Right renal cortex interstitium (tissue), 3 donors: ENCODE measurements at regions not wholly inside any gene's neighbourhood (a gene's known extent, or its start where the extent isn't known, plus 50 kb on each side); places are given as distances from the start of the nearest gene placed in this dataset.
"Not testable (repeated sequence)": the region's sequence is repeated elsewhere in the genome, so short reads cannot be mapped to it uniquely, and the experiment has no call there.

Experiments
- DNase-seq, 3 donors: peaks; one replicate each; pipeline ENCODE4 v3.0.0-alpha.2; 2013; ENCODE audit warnings: low read depth in 3 of 3, low spot score in 2 of 3

DNA sequence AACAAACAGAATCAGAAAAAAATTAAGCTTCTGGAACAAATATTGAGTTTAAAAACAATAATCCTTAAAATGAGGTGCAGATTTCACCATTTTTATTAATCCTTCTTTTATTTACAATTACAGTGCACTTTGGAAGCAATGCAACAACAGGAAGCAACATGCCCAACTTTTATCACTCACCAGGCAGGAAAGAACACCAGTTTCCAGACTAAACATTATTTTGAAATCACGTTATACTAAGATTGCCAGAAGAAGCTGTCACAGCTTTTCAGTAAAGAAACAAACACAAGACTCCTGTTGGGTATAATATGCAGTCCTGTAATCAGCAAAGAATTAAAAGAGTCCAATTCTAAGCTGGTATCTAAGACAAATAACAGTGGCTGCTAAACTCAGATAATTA lies 137.9 kb upstream of the ZC3H15 start:
- no peak for DNase-seq

DNA sequence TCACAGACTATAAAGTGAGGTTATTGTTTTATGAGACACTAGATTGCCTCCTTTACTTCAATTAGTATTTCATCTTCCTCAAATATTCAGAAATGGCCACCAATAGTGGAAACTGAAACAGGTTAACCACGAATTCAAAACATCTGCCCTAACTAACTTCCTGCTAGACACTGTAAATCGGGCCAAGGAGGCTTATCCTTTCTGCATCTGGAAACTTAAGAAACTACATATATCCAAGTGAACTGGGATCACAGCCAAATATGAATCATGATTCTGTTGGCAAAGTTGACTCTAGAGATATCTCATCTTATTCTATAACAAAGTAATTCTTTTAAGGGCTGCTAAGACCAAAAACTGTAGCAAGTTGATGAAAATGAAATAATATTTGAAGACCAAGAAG lies 136.6 kb upstream of the ZC3H15 start:
- no peak for DNase-seq

DNA sequence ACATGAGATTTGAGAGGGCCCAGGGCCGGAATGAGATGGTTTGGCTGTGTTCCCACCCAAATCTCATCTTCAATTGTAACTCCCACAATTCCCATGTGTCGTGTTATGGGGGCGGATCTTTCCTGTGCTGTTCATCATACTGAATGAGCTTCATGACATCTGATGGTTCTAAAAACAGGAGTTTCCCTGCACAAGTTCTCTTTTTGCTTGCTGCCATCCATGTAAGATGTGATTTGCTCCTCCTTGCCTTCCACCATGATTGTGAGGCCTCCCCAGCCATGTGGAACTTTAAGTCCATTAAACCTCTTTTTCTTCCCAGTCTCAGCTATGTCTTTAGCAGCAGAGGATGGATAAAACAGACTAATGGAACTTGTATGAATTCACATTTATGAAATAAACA lies 131.9 kb upstream of the ZC3H15 start:
- DNase-seq, result not testable (repeated sequence)

DNA sequence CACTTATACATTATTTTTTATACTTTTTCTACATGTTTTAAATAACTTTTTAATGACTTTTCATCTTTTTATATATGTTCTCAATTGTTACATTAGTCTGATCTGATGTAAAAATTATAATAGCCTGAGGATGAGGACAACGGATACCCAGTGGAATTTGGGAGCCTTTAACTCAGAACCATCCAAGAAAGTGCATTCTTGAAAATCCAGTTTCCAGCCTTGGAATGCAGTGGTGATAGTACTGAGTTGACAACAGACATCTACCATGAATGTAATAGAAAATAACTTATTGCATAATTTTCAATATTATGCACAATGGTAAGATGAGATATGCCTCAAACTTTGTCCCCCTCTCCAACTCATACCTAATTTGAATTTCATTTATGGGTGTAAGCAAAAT lies 120.7 kb upstream of the ZC3H15 start:
- DNase-seq, result no peak

DNA sequence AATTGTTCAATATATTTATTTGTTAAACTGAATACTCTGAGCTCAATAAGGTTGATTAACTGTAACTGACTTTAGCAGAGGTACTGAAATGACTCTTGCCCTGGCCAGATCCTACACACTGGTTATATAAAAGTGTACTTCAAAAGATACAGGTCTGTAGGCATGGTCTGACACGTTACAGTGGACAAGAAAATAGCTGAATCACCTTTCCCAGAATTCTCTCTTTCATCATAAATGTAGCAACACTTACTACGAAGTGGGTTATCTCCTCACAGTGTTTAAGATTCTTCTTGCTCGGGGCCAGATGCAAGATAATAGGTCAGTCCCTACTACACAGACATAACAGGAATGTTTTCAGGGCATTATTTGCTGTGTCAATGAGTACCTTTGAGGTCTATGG lies 107.0 kb upstream of the ZC3H15 start:
- no peak for DNase-seq

DNA sequence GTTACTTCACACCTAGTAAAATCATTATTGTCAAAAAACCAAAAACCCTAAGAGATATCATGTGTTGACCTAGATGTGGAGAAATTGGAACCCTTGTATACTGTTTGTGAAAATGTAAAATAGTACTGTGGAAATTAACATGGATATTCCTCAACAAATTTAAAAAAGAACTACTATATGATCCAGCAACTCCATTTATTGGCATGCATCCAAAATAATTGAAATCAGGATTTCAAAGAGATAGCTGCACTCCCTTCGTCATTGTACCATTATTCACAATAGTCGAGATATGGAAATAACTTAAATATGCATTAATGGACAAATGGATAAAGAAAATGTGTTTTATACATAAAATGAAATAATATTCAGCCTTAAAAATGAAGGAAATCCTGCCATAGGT lies 105.3 kb upstream of the ZC3H15 start:
- no peak for DNase-seq

DNA sequence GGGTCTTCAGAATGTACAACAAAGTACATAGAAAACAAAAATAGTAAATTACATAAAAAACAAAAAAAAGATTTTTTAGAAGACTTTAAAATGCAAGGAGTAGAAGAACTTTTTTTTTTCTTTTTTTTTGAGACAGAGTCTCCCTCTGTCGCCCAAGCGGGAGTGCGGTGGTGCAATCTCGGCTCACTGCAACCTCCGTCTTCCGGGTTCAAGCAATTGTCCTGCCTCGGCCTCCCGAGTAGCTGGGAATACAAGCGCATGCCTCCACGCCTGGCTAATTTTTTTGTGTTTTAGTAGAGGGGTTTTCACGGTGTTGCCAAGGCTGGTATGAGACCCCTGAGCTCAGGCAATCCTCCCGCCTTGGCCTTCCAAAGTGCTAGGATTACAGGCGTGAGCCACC lies 104.5 kb upstream of the ZC3H15 start:
- DNase-seq, result no peak

DNA sequence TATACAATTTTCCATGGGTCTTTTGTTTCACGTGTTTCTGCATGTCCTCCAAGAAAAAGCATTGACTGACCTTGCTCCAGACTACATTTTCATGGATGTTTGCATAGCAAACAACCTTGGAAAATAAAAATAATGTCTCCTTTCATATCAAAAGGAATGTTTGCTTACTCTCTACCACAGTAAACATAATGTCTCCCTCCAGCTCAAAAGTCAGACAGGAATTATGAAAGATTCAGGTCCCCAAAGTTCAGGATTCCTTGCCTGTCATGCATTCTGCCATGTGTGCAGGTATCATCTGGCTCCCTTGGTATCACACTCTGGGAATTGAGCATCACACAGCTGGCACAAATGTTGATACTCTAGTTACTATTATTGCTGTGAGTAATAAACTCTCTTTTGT lies 103.1 kb upstream of the ZC3H15 start:
- DNase-seq, result no peak

DNA sequence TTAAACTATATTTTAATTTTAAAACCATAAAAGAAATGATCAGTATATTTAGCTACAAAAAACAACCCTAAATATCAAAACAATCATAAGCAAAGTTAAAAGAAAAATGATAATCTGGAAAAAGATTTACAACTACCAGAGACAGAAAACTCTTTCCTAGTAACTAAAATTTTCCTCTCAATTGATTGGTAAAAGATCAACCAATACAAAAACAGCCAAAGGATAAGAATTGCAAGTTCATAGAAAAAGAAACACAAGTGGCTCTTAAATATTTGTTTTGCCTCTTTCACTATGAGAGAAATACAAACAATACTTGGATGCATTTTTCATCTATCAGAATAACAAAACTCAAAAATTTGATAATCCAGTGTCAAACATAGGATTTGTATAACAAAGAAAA lies 101.8 kb upstream of the ZC3H15 start:
- DNase-seq, result no peak

DNA sequence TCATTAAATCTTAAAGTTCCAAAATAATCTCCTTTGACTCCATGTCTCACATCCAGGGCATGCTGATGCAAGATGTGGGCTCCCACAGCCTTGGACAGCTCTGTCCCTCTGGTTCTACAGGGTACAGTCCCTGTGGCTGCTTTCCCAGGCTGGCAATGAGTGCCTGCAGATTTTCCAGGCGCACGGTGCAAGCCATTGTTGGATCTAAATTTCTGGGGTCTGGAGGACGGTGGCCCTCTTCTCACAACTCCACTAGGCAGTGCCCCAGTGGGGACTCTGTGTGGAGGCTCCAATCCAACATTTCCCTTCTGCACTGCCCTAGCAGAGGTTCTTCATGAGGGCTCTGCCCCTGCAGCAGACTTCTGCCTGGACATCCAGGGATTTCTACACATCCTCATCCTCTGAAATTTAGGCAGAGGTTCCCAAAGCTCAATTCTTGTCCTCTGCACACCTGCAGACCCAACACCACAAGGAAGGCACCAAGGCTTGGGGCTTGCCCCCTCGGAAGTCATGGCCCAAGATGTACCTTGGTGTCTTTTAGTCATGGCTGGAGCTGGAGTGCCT lies 100.3 kb upstream of the ZC3H15 start:
- DNase-seq, result not testable (repeated sequence)

DNA sequence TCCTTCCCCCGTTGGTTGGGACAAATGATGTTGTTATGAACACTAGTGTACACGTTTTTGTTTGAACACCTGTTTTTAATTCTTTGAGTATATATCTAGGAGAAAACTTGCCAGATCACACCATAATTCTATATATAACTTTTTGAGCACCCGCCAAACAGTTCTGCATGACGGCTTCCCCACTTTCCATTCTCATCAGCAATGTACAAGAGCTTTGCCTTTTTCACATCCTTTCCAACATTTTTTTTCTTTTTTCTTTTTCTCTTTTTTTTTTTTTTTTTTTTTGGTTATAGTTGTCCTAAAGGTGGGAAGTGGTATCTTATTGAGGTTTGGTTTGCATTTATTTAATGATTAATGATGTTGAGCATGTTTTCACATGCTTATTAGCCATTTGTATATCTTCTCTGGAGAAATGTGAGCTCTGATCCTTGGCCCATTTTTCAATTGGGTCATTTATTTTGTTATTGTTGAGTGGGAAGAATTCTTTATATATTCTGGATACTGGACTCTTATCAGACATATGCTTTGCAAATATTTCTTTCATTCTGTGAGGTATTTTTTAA lies 86.9 kb upstream of the ZC3H15 start:
- DNase-seq, result no peak

DNA sequence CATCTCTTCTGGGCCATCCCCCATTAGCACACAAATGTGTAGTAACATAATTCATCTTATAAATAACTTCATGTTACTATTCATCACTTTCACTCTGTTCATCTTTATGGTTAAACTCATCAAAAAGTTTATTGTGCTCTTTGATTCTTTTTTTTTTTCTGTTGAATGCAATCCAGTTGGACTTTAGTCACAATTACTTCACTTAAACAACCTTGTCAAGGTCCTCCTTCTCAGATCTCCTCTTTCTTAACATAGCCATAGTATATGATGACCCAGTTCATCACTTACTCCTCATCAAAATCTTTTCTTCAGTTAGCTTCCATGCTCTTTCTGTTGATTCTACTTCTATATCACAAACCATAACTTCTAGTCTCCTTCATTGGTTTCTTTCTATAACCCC lies 80.2 kb upstream of the ZC3H15 start:
- DNase-seq, result no peak

DNA sequence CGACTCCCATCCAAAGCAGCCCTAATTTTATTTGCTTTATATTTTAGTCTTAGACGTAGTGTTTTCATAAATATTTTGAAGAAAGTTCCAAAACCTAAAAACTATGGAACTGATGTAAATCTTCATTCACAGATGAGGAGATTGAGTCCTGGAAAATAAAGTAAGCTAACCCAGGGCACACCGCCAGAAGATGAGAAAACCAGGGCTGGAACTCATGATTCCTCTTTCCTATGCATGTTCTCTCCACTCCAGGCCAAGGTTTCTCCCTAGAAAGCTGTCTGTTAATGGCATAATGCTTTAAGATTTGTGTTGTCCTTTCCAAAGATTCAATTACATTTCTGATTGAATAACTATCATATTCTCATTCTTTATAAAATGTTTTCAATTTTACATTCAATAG lies 78.4 kb upstream of the ZC3H15 start:
- DNase-seq, result no peak

DNA sequence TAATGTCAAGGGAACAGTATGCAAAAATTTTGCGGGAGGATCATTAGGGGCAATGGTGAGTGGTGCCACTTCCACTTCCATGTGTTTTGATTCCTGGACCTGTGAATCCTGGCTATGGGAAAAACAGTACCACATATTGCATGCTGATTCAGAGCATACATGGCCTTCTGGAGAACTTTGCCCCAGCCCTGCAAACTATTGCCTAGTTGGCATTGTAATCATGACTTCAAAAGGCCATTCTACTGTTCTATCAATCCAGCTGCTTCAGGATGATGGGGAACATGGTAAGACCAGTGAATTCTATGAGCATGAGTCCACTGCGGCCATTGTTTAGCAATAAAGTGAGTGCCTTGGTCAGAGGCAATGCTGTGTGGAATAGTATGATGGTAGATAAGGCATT lies 75.3 kb upstream of the ZC3H15 start:
- no peak for DNase-seq

DNA sequence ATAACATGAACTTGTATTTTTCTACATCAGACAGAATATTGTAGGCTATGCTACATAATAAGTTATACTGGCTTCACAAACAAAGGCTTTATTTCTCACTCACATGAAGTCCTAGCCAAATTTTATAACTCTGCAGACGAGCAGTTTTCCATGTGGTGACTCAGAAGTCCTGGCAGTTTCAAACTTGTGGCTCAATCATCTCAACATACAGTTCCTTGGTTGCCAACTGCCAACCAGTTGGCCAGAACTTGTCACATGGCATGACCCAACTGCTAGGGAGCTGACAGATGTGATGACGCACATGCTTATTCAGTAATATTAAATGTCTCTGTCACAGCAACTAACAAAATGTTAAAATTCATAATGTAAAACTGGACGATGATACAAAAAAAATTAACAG lies 63.8 kb upstream of the ZC3H15 start:
- DNase-seq, result no peak

DNA sequence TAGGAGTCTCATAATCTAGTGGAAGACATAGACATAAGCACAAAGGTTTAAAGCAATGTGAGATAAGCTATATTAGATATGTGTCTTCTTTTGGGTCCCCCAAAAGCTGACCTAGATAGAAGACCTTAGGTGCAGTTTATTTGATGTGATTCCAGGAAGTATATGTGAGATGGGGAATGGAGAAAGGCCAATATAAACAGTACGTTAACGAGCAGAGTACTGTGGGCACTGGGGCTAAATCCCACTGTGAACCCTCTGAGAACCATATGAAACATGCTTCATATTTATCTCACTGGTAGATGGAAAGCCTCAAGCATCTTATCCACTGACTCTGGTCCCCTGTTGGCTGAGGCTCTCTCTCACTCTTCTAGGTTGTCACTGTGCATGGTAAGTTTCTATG lies 62.6 kb upstream of the ZC3H15 start:
- DNase-seq, result no peak

DNA sequence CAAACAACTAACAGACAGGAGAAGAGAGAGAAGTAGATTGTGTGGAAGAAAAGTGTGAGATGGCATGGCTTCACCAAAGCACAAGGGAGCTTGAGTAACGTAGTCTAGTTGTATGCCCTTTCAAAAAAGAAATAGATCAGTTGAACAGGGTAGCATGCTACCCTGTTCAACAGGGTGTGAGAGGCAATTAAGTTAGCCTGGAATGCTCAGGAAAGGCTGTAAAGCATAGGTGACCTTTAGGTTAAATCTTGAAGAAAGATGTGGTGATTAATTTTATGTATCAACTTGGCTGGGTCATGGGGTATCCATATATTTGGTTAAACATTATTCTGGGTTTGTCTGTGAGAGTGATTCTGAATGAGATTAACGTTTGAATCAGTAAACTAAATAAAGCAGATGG lies 61.8 kb upstream of the ZC3H15 start:
- no peak for DNase-seq

DNA sequence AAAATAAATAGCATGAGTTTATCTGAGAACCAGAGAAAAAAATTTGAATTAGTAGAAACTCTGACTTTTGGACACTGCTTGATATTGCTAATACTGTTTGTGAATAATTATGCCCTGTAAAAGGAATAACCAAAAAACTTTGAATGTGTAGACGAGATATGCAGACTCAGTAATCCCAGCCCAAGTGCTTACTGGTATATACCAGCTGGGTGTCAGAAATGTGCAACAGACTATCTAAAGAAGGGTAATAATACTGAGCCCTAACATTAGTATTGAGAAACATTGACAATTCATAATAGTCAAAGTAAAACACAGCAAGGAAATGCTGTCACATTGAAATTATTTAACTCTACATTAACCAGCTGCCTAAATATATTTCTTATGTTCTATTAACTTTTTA lies 60.5 kb upstream of the ZC3H15 start:
- DNase-seq, result no peak

DNA sequence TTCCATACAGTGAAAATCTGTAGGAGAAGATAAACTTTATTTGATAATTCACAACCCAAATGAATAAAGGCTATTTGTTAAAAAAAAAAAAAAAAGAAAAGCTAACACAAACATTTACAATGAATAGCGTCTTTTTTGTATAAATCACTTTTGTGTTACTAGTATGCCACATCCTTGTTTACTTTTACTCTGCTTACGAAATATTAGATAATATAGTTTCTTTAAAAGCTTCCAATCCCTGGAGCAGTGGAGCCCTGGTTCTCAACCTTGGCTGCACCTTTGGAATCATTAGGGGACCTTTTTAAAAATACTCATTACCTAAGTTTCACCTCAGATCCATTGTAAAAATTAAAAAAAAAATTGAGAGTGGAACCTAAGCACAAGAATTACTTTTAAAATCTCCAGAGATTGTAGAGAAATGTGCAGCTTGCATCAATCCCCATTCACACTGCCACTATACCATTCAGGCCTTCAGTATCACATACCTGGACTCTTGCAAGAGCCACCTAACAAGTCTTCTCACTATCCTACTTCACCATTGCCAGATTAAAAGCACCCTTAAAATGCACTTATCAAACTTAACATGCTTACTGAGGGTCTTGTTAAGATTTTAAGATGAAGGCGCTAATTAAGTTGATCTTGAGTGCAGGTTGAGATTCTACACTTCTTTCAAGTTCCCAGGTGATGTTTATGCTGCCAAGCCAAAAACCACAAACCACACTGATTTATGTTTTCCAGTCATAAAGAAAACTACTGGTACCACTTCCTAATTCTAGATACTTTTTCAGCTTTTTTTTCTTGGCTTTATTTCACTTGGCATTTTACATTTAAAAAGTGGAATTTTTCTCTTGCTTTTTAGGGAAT lies 59.7 kb upstream of the ZC3H15 start:
- DNase-seq, result no peak

DNA sequence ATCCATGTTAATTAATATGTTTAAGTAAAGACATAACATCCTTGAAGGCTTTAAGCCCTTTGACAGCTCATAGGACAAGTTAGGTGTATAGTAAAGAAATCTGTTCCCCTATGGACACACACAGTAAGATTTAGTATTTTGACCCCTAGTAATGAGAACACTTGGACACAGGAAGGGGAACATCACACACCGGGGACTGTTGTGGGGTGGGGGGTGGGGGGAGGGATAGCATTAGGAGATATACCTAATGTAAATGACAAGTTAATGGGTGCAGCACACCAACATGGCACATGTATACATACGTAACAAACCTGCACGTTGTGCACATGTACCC lies 59.1 kb upstream of the ZC3H15 start:
- DNase-seq, result not testable (repeated sequence)

DNA sequence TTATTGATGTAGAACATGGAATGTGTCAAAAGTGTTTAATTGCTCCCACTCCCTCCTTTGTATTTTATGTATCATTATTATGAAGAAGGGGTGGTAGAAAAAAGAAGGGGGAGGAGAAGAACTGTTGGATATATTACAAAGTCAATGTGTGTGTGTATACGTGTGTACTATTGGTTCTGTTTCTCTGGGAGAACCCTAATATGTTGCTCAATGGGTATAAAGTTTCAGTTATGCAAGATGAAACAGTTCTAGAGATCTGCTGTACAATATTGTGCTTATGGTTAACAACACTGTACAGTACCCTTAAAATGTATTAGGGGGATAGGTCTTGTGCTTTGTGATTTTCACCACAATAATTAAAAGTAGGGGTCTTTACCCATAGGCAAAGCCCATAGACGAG lies 58.1 kb upstream of the ZC3H15 start:
- no peak for DNase-seq

DNA sequence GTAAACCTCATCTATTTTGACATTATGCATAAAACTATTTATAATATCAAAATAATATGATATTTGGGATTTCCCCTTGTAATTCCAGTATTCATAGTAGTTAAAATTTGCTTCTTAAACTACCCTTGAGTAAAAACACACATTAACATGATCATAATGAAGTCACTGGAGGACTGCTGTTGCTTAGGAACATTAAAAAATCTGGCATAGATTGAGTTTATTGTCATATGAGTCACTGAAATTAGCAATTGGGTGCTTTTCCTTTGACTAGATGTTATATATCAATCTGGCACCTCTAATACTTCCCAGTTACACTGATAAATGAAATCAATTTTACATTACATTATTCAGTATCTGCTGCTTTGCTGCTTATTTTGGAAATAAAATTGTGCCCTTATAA lies 57.0 kb upstream of the ZC3H15 start:
- DNase-seq, result no peak

DNA sequence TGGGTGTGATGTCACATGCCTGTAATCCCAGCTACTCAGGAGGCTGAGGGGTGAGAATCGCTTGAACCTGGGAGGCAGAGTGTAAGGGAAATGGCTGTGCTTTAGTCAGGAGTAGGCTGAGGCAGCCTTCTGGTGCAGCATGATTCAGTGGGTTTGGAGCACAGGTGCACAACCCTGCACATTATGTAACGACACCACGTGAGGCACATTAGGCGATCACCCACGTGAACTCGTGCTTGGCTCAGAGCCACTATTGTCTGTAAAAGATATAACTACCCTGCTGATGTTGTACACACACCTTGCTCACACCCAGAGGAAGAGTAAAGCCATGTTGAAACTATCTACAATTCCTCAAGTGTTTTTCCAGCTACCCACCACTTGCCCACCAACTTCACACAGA lies 54.8 kb upstream of the ZC3H15 start:
- no peak for DNase-seq
